H1 (cell line): ENCODE measurements at regions not wholly inside any gene's neighbourhood (a gene's known extent, or its start where the extent isn't known, plus 50 kb on each side); places are given as distances from the start of the nearest gene placed in this dataset.

Experiments
- CTCF ChIA-PET: fragments of 300-600 bp; sonication (Branson Sonifier 250); formaldehyde crosslinking; loops from one replicate; lab custom pipeline; 2021; ENCODE audit not compliant: partially characterized antibody; lab: Charles Lee
- POLR2A ChIA-PET: fragments of 300-600 bp; sonication (Branson Sonifier 250); formaldehyde crosslinking; loops from one replicate; lab custom pipeline; 2021; ENCODE audit warnings: inconsistent platforms; ENCODE audit not compliant: partially characterized antibody; lab: Charles Lee
- DNase-seq, 2 experiments: peaks; one replicate each; pipeline versions ENCODE4 v3.0.0 to v3.0.0-alpha.2; 2010 to 2022; ENCODE audit warnings: low spot score in 2 of 2, low read depth in 1 of 2, mixed read lengths in 1 of 2
- FAIRE-seq: peaks from 2 replicates; lab custom pipeline; 2011; peaks lifted over from hg19 to GRCh38; lab: Jason Lieb, UNC
- H2AFZ ChIP-seq: 2 replicates; pipeline ENCODE4 v1.8.1; 2012; ENCODE audit warnings: low read length, inconsistent platforms
- H2AK5ac ChIP-seq: 2 replicates; pipeline ENCODE4 v1.6.1; 2013; ENCODE audit warnings: low read depth, low read length
- H2BK120ac ChIP-seq: replicated peaks from 2 replicates; pipeline ENCODE3; 2013; ENCODE audit warnings: low read depth, low read length, inconsistent platforms
- H2BK12ac ChIP-seq: 2 replicates; pipeline ENCODE4 v1.6.1; 2013; ENCODE audit warnings: low read depth, low read length
- H2BK15ac ChIP-seq: 2 replicates; pipeline ENCODE4 v1.6.1; 2013; ENCODE audit warnings: low read length
- H2BK20ac ChIP-seq: 2 replicates; pipeline ENCODE4 v1.6.1; 2013; ENCODE audit warnings: low read length
- H2BK5ac ChIP-seq: 2 replicates; pipeline ENCODE4 v1.6.1; 2013; ENCODE audit warnings: low read depth, low read length
- H3K14ac ChIP-seq: 2 replicates; pipeline ENCODE4 v1.6.1; 2013; ENCODE audit warnings: inconsistent platforms; ENCODE audit not compliant: insufficient read length
- H3K18ac ChIP-seq: 2 replicates; pipeline ENCODE4 v1.6.1; 2013; ENCODE audit warnings: low read length; ENCODE audit errors: extremely low read depth
- H3K23ac ChIP-seq: 2 replicates; pipeline ENCODE4 v1.6.1; 2013; ENCODE audit warnings: inconsistent platforms; ENCODE audit not compliant: insufficient read length
- H3K23me2 ChIP-seq: 2 replicates; pipeline ENCODE4 v1.6.1; 2013; ENCODE audit warnings: low read depth, low read length
- H3K27ac ChIP-seq: 2 replicates; pipeline ENCODE4 v1.6.1; 2011; ENCODE audit warnings: low read depth, low read length, inconsistent platforms
- H3K27me3 ChIP-seq, 4 experiments: replicated peaks in 1 of 4; 1 replicate in 1 of 4; 2 replicates in 3 of 4; pipeline versions ENCODE4 v1.6.1 to v1.8.1; 2011 to 2013; ENCODE audit warnings: low read length in 3 of 4, mild to moderate bottlenecking in 3 of 4, inconsistent platforms in 2 of 4, mixed read lengths in 2 of 4, moderate library complexity in 1 of 4; ENCODE audit not compliant: control insufficient read depth in 3 of 4, insufficient read depth in 3 of 4; ENCODE audit errors: extremely low read depth in 1 of 4
- H3K36me3 ChIP-seq, 4 experiments: 2 replicates each; pipeline versions ENCODE4 v1.6.1 to v1.8.1; 2011 to 2013; ENCODE audit warnings: mild to moderate bottlenecking in 4 of 4, low read length in 3 of 4, moderate library complexity in 2 of 4, control low read depth in 1 of 4, inconsistent platforms in 1 of 4; ENCODE audit not compliant: insufficient read depth in 4 of 4, control insufficient read depth in 2 of 4
- H3K4ac ChIP-seq: replicated peaks from 2 replicates; pipeline ENCODE3; 2013; ENCODE audit warnings: low read length, low read depth, mixed read lengths, inconsistent platforms; ENCODE audit not compliant: insufficient read length
- H3K4me1 ChIP-seq, 4 experiments: replicated peaks in 1 of 4; 1 replicate in 1 of 4; 2 replicates in 3 of 4; pipeline versions ENCODE4 v1.6.1 to v1.8.1; 2011 to 2013; ENCODE audit warnings: low read length in 3 of 4, inconsistent platforms in 2 of 4, mixed read lengths in 1 of 4; ENCODE audit not compliant: insufficient read depth in 4 of 4, control insufficient read depth in 3 of 4
- H3K4me2 ChIP-seq, 2 experiments: 2 replicates each; pipeline versions ENCODE4 v1.6.1 to v1.8.1; 2011 to 2013; ENCODE audit warnings: low read depth in 2 of 2, low read length in 2 of 2, control low read depth in 1 of 2, inconsistent platforms in 1 of 2, mild to moderate bottlenecking in 1 of 2; ENCODE audit not compliant: insufficient read depth in 1 of 2
- H3K4me3 ChIP-seq, 4 experiments: fragments of 200-600, 300-600 bp in 1 of 4; sonication (generic), shearing (Covaris generic), sonication (Bioruptor Twin) in 1 of 4; 2 replicates each; pipeline versions ENCODE4 v1.5.1 to v1.8.1; 2011 to 2016; ENCODE audit warnings: low read length in 4 of 4, low read depth in 3 of 4, control low read depth in 2 of 4, inconsistent platforms in 2 of 4, mild to moderate bottlenecking in 2 of 4, mixed read lengths in 1 of 4, moderate library complexity in 1 of 4; ENCODE audit not compliant: insufficient read depth in 2 of 4; ENCODE audit errors: extremely low read depth in 1 of 4
- H3K56ac ChIP-seq: replicated peaks from 2 replicates; pipeline ENCODE3; 2013; ENCODE audit warnings: low read depth, mild to moderate bottlenecking, mixed read lengths, low read length, inconsistent platforms; ENCODE audit not compliant: insufficient read length
- H3K79me1 ChIP-seq: 2 replicates; pipeline ENCODE4 v1.6.1; 2013; ENCODE audit warnings: low read depth, low read length, control low read depth
- H3K79me2 ChIP-seq, 2 experiments: 2 replicates each; pipeline versions ENCODE4 v1.6.1 to v1.8.1; 2012 to 2013; ENCODE audit warnings: low read length in 2 of 2, mild to moderate bottlenecking in 2 of 2, inconsistent platforms in 1 of 2; ENCODE audit not compliant: insufficient read depth in 2 of 2, control insufficient read depth in 1 of 2
- H3K9ac ChIP-seq, 4 experiments: replicated peaks in 1 of 4; 1 replicate in 1 of 4; 2 replicates in 3 of 4; pipeline versions ENCODE4 v1.6.1 to v1.8.1; 2011 to 2013; ENCODE audit warnings: low read depth in 3 of 4, low read length in 3 of 4, control low read depth in 2 of 4, mild to moderate bottlenecking in 2 of 4, moderate library complexity in 2 of 4, inconsistent platforms in 1 of 4; ENCODE audit errors: extremely low read depth in 1 of 4
- H3K9me3 ChIP-seq, 2 experiments: 2 replicates each; pipeline versions ENCODE4 v1.6.1 to v1.8.1; 2012 to 2013; ENCODE audit warnings: mild to moderate bottlenecking in 2 of 2, moderate library complexity in 2 of 2, control low read depth in 1 of 2, inconsistent platforms in 1 of 2, low read depth in 1 of 2, low read length in 1 of 2, mixed read lengths in 1 of 2; ENCODE audit not compliant: insufficient read depth in 2 of 2
- H4K20me1 ChIP-seq, 2 experiments: replicated peaks in 1 of 2; 2 replicates each; pipeline versions ENCODE3 to v1.8.1; 2011 to 2013; ENCODE audit warnings: inconsistent platforms in 2 of 2, low read length in 2 of 2, mild to moderate bottlenecking in 1 of 2; ENCODE audit not compliant: insufficient read depth in 2 of 2, control insufficient read depth in 1 of 2
- H4K5ac ChIP-seq: 2 replicates; pipeline ENCODE4 v1.6.1; 2013; ENCODE audit warnings: low read length, low read depth, mixed read lengths, inconsistent platforms; ENCODE audit not compliant: insufficient read length
- H4K8ac ChIP-seq: 2 replicates; pipeline ENCODE4 v1.8.0; 2013; ENCODE audit warnings: mild to moderate bottlenecking, moderate library complexity, low read length, inconsistent platforms; ENCODE audit not compliant: insufficient read depth; ENCODE audit errors: extremely low read depth
- H4K91ac ChIP-seq: replicated peaks from 2 replicates; pipeline ENCODE3; 2013; ENCODE audit warnings: low read length, mixed read lengths, inconsistent platforms; ENCODE audit not compliant: insufficient read length
- ATF3 ChIP-seq: IDR thresholded peaks from 2 replicates; pipeline ENCODE4 v1.6.1; 2011; ENCODE audit warnings: low read depth, mild to moderate bottlenecking, low read length; ENCODE audit not compliant: insufficient read depth
- BCL11A ChIP-seq, 2 experiments: IDR thresholded peaks; one replicate each; pipeline ENCODE4 v1.6.1; 2011; ENCODE audit warnings: low read depth in 2 of 2, low read length in 2 of 2, mild to moderate bottlenecking in 2 of 2
- CBX8 ChIP-seq: fragments of 300-800, 300-1000 bp; sonication (generic); IDR thresholded peaks from 2 replicates; pipeline ENCODE4 v1.7.1; 2016; ENCODE audit warnings: low read depth, low read length, borderline replicate concordance
- CREB1 ChIP-seq: IDR thresholded peaks from 2 replicates; pipeline ENCODE4 v1.6.1; 2012; ENCODE audit warnings: inconsistent platforms
- FOSL1 ChIP-seq: IDR thresholded peaks from 2 replicates; pipeline ENCODE4 v1.6.1; 2011; ENCODE audit warnings: mild to moderate bottlenecking, low read depth, low read length, moderate library complexity; ENCODE audit not compliant: insufficient read depth
- NRF1 ChIP-seq: IDR thresholded peaks from 2 replicates; pipeline ENCODE4 v1.6.1; 2011; ENCODE audit warnings: mild to moderate bottlenecking, low read depth, low read length, improper control_type of control experiment
- POU5F1 ChIP-seq: IDR thresholded peaks from 2 replicates; pipeline ENCODE4 v1.6.1; 2011; ENCODE audit warnings: low read depth, mild to moderate bottlenecking, low read length, moderate library complexity
- RAD21 ChIP-seq, 2 experiments: IDR thresholded peaks in 1 of 2; conservative IDR thresholded peaks in 1 of 2; 2 replicates each; pipeline ENCODE4 v1.6.1; 2011; ENCODE audit warnings: low read depth in 2 of 2, low read length in 2 of 2, improper control_type of control experiment in 1 of 2, inconsistent platforms in 1 of 2, mild to moderate bottlenecking in 1 of 2, moderate library complexity in 1 of 2
- RXRA ChIP-seq: IDR thresholded peaks from 2 replicates; pipeline ENCODE4 v1.6.1; 2011; ENCODE audit warnings: low read depth, mild to moderate bottlenecking, low read length, moderate library complexity; ENCODE audit not compliant: insufficient read depth
- SIX5 ChIP-seq: IDR thresholded peaks from 2 replicates; pipeline ENCODE4 v1.6.1; 2011; ENCODE audit warnings: mild to moderate bottlenecking, low read depth, low read length
- SRF ChIP-seq: IDR thresholded peaks from 2 replicates; pipeline ENCODE4 v1.6.1; 2011; ENCODE audit warnings: mild to moderate bottlenecking, low read depth, low read length, moderate library complexity
- ZNF274 ChIP-seq: IDR thresholded peaks from 2 replicates; pipeline ENCODE4 v1.7.0; 2012; ENCODE audit warnings: low read length, borderline replicate concordance; ENCODE audit errors: extremely low read depth

- no peak overlapping the region for H4K91ac ChIP-seq
- no peak overlapping the region for H3K27ac ChIP-seq
- H2BK5ac ChIP-seq, result no peak overlapping the region
- no peak overlapping the region for H3K23ac ChIP-seq
- no peak overlapping the region for H2BK120ac ChIP-seq
- H3K14ac ChIP-seq, result no peak overlapping the region
- H3K56ac ChIP-seq, result no peak overlapping the region
- H3K9me3 ChIP-seq, result peaks cover 43 to 52% of the 10 kb centered on the region in 2 experiments
- no peak overlapping the region for H4K8ac ChIP-seq
- H2AFZ ChIP-seq, result no peak overlapping the region
- TF ChIP-seq SRF, result no peak
- TF ChIP-seq ZNF274, result no peak
- no peak for TF ChIP-seq BCL11A (IDR thresholded peaks at IDR 0.05; ENCODE audit: low read depth in 2 of 2, low read length in 2 of 2)
- no peak for TF ChIP-seq CREB1
- TF ChIP-seq RAD21 (IDR thresholded peaks at IDR 0.05 in 1 of 2, conservative IDR thresholded peaks at IDR 0.05 in 1 of 2; ENCODE audit: low read depth in 2 of 2, low read length in 2 of 2), result no peak
- no peak for TF ChIP-seq RXRA
- no peak for TF ChIP-seq CBX8
- no peak for TF ChIP-seq NRF1
- no peak for TF ChIP-seq POU5F1
- no peak for TF ChIP-seq FOSL1
- TF ChIP-seq ATF3, result no peak
- no peak for TF ChIP-seq SIX5
- no peaks in the 10 kb centered on the region for H3K27me3 ChIP-seq
- no peak overlapping the region for H4K5ac ChIP-seq
- no peak overlapping the region for H3K18ac ChIP-seq
- no peak overlapping the region for H3K9ac ChIP-seq
- no peaks in the 10 kb centered on the region for H3K36me3 ChIP-seq
- no peak overlapping the region for H2BK15ac ChIP-seq
- no peak overlapping the region for H2AK5ac ChIP-seq
- no peak for FAIRE-seq
- H2BK12ac ChIP-seq, result no peak overlapping the region
- no peak overlapping the region for H3K4me2 ChIP-seq
- H3K4me1 ChIP-seq, result no peaks in the 10 kb centered on the region
- H3K23me2 ChIP-seq, result no peaks in the 10 kb centered on the region; the same call in 1 of the 2 replicates
- H2BK20ac ChIP-seq, result no peak overlapping the region
- no peaks in the 10 kb centered on the region for H4K20me1 ChIP-seq
- no peaks in the 10 kb centered on the region for H3K79me1 ChIP-seq
- CTCF ChIA-PET, result no interaction called here
- H3K4me3 ChIP-seq, result no peak overlapping the region
- no peaks in the 10 kb centered on the region for H3K79me2 ChIP-seq
- POLR2A ChIA-PET, result no interaction called here
- DNase-seq, result no peak
- no peak overlapping the region for H3K4ac ChIP-seq
These were observed 363.5 kb downstream of the CBLN2 start for GRCh38 chr18:72180689-72181088.
